Iris pigment epithelial cell (primary cell): ENCODE measurements at regions not wholly inside any gene's neighbourhood (a gene's known extent, or its start where the extent isn't known, plus 50 kb on each side); places are given as distances from the start of the nearest gene placed in this dataset.
A peak's percentile ranks its signal among the peaks of the same experiment; 100 is the strongest.

Experiments
- DNase-seq: peaks from one replicate; pipeline ENCODE4 v3.0.0-alpha.2; 2011; ENCODE audit warnings: low read depth

DNA sequence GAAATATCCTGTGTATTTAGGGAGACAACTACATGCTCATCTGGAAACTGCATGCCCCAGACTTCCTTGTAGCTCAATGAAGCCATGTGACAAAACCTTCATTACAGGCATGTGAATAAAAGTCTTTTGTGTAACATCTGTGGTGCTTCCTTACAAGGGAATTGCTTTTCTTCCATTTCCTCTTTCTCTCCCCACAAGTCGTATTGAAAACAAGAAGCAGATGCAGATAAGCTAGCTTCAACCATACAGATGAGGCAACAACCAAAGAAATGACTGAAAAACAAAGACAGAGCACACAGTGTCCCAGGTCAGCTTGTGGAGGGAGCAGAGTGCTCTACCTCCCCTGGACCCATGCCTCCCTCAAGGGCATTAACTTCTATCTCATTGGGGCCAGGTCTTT, 115.8 kb upstream of the INPP4B start:
- no peak for DNase-seq

DNA sequence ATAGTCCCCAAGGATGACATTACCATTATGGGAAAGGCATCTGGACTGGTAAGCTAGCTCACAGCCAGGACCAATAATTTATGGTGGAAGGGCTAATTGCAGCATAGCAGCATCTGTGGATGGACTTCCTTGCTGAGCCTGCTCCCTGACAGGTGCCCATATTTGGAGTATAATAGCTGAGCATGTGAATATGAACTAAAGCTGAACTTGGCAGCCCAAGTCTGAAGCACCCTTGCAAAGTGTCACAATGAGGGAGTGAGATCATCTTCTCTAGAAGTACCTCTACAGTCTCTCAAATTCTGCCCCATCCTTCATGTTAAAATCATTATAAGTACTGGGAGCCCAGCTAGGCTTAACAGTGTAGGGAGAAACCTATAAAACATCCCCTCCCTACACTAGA, 128.2 kb upstream of the INPP4B start:
- DNase-seq = no peak

DNA sequence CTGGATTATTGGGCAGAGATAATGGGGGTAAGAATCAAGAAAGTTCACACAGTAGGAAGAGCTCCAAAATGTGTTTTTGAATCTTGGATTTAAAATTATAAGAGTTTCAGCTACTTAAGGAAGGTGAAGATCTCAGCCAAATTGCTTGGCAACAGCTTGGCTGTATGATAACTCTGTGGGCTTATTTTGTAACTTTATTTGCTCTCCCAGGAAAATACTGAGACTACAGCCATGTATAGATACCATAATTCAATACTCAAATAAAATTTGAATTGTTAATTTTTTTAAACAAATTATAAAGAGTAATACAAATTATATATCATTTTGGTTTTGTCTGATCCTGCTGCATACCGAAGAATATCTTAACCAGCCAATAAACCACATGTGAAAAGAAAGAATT, 129.5 kb upstream of the INPP4B start:
- no peak for DNase-seq

DNA sequence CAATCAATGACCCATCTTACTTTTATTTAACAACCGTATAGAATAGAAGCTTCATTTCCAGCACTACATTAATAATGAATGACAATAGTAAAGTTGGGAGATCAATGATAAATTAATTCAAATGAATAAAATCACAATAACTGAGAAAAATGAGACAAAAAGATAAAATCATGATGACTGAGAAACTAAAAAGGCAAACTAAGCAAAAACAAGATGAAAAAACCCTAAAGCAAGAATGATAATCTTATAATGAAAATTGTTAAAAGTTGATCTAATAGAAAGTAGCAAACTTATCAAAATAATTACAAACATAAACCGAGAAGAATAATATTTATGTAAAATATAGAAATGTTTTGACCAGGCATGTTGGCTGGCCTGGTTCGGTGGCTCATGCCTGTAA, 130.4 kb upstream of the INPP4B start:
- no peak for DNase-seq

DNA sequence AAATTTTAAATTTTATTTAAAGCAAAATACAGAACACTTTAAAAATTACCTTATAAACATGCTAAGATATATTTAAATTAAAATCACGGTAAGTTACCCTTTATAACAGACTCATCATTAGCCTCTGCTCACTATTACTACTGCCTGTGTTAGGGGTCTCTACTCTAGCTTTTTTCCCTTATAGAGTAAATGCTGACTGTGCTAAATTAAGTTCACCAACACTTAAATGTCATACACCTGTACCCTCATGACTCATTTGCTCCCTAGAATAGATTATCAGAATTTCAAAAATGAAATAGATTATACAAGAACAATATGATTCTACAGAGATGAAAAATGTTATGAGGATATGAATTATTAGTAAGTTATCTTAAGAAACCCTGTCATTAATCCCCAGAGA, 131.1 kb upstream of the INPP4B start:
- DNase-seq = no peak

DNA sequence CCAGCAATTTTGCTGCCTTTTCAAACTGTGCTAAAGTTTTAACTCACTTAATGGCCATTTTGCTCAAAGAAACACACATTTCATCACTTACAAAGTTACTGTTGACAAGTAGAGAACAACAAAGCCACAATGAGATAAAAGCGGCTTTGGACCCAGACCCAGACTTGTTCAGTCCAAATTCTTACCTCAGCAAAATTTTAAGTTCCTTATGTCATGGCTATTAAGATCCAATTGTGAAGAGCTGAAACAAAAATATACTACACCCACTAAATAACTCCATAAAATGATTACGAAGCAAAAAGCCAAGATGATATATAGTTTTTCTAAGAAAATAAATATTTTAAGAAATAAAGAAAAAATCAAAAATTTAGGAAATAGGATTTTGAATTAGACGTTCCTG, 137.0 kb upstream of the INPP4B start:
- no peak for DNase-seq

DNA sequence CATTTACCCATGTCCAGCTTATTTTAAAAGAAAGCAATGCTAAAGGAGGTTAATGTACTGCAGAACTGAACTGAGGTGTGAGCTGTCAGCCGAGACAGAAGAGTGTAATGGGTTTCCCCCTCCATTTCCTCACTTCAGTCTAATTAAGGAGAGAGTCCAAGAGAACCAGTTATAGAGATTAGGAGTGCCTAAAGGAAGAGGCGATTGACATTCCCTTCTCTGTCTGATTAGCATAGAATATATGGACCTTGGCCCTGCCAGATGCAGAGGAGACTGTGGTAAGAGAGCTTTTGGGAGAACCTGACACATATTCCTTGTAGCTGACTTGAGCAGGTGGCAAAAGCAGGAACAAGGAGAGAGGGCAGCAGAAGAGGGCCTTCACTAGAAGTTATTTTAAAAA, 137.5 kb upstream of the INPP4B start:
- no peak for DNase-seq

DNA sequence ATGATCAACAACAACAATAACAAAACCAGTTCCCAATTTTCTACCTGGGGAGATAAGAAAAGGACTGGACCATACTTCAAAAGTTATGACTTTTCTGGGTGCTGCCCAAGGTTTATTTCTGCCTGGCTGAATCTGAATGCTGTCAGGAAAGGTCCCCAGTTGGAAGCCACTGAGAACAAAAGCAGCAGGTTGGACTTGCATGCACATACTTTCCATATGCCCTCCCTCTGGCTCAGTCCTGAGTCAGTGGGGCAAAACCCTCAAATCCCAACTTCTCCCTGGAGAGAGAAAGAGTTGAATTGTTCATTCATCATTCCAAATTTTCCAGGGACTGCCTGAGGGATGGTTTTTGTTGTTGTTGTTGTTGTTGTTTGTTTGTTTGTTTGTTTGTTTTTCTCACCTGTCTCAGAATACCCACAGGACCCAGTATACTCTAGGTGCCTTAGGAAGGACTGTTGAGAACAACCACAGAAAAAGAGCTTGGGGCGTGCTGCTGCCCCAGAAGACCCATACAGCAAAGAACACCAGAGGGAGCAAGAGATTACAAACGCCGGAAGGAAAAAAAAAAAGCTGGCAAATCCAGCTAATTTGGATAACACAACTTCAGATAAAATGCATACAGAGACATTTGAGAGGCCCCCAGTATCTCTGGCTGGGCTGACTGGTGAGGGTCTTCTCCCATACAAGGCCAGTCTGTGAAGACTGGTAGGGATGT, 138.9 kb upstream of the INPP4B start:
- DNase-seq = peak; percentile 25

DNA sequence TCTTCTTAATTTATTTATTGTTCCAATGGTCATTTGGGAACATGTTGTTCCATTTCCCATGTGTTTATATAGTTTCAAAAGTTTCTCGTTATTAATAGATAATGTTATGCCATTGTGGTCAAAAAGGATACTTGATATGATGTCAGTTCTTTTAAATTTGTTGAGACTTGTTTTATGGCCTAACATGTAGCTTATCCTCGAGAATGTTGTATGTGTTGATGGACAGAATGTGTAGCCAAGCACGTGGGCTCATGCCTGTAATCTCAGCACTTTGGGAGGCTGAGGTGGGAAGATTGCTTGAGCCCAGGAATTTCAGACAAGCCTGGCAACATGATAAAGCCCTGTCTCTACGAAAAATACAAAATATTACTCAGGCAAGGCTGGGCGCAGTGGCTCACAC, 168.5 kb upstream of the USP38 start:
- DNase-seq = no peak

DNA sequence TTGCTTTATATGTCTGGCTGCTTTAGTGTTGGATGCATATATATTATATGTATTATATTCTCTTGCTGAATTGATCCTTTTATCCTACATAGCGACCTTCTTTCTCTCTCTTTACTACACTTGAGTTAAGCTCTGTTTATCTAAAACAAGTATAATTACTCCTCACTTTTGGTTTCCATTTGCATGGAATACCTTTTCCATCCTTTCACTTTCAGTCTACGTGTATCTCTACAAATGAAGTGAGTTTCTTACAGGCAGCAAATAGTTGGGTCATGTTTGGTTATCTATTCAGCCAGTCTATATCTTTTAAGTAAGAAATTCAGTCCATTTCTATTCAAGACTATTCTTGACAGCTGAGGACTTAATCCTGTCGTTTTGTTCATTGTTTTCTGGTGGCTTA, 167.5 kb upstream of the USP38 start:
- DNase-seq = no peak

DNA sequence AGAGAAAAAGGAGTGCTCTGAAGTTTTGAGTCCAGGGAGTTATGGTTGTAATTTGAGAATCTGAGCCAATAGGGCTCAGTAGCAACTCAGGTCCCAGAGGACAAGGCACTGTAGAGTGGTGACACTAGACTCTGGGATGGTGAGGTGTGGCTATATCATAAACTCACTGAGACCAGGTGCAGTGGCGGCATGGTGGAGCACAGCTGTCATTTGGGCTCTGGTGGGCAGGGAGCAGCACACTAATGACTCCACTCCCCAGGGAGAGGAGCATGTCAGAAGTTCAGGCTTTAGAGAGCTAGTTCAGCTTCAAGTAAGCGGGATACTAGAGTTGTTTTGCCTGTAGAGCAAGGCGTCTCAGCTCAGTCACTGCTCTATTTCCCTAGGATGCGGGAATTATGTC, 165.4 kb upstream of the USP38 start:
- DNase-seq = no peak

DNA sequence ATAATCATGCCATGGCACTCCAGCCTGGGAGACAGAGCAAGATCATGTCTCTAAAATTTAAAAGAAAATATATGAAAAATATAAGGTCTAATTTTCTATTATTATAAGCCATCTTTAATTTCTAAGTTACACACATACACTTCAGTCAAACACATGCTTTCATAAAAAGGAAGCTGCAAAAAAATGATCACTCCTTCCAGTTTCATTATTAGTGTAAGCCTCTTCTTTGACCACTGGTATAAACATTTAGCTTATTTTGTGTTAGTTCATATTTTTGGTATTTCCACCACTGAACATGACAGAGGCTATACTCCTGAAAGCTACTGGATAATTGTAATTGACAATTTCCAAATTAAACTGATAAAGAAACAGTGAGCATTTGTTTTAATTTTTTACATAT, 163.3 kb upstream of the USP38 start:
- DNase-seq = no peak

DNA sequence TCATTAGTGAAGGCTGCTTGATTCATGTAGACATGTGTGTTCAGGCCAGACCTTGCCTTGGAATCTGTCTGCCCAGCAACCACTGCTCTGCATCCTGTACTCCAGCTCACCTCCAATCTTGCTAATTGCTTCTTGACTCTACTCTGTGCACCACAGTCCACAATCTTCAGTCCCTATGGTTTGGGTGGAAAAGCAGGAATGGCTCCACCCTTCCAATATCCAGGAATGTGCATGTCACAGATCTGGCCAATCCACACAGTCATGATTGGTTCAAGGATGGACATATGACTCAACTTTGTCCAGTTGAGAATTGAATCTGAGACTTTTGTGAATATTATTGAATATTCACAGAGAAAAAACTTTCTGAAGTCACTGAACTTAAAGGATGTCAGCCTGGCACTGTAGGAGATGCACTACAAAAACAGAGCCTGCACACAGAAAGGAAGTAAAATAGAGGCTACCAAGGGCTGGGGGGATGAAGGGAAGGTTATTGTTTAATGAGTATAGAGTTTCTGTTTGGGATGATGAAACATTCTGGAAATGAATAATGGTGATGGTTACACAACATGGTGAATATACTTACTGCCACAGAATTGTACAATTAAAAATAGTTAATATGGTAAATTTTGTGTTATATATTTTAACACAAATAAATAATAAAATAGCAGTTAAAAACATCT, 161.3 kb upstream of the USP38 start:
- DNase-seq = no peak

DNA sequence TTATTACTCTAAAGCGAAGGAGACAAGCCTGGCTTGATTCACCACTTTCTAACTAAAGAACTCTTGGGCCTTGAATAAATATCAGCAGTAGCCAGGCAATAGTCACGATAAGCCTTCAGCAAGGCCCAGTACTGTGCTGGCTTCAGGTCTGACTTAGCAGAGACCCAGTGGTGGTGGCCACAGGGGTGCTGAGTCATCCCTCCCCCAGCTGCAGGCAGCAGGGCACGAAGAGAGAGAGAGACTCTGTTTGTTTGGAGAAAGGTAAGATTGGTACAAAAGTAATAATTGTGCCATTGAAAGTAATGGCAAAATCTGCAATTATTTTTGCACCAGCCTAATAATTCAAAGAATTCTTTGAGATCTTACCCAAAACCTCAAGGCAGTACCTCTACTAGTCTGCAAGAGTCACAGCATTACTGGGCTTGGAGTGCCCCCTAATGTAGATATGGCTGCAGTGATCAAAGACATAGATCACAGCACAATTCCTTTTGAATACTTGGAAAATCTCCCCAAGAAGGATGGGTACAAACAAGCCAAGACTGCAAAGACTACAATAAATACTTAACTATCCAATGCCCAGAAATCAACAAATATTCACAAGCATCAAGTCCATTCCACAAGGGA, 159.5 kb upstream of the USP38 start:
- peak; percentile 31 for DNase-seq

DNA sequence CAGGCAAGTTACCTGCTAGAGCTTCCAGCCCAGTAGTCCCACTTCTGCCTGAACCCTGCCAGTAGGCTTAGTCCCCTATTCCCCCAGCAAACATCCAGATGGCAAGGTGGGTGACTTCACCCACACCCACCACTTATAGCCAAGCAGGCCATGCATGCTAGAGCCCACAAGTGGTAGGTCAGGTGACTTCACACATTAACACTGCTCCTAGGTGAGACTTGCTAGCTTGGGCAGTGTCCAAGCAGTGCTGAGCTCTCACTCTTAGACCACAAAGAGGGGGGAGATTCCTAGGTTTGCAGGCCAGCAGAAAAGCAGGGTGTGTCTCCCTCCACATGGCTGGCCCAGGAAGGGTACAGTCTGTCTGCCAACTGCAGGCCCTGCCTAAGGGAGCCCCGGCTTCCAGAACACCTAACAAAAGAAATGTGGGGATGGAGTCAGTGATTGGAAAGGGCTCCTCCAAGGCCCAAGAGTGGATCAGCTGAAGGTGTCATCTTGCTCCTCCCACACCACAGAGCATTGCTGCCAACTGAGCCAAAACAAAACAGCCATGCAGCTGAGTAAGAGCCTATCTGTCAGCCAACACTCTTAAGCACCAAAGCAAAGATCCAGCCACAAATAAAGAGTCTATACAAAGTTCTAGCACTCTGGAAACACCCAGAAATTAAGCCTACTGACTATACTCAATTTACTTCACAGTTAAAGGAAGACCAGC, 158.1 kb upstream of the USP38 start:
- DNase-seq = peak; percentile 18

DNA sequence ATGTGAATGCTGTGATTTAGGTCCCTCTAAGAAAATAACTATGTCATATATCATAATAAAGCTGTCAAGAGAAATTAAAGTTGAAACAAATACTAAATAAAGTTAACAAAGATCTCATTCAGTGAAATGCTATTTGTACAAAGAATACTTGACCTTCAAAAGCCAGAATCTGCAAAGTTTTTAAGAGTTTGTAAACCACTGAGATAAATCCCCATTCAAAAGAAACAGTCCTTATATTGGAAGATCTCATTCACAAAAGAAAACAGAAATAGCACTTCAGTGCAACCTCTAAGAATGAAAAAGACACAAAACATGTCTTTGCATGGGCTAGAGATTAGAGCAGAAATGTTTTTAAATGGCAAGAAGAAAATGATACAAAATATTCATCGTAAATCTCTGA, 149.1 kb upstream of the USP38 start:
- no peak for DNase-seq

DNA sequence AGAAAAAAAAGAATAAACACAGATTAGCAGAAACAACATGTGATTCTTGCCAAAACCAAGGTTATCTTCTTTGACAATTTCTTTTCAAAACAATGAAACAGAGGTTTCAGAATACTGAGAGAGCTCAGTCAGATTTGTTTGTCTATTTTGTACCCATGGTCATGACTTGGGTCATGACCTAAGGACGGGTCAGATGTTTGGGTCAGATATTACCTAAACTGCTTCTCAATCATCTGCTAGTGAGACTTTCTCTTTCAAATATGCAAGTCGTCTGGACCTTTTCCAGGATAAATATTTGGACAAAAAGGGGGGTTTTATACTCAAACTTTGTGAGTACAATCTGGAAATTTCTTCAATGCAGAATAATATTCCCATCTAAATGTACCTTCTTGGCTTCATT, 148.3 kb upstream of the USP38 start:
- DNase-seq = no peak

DNA sequence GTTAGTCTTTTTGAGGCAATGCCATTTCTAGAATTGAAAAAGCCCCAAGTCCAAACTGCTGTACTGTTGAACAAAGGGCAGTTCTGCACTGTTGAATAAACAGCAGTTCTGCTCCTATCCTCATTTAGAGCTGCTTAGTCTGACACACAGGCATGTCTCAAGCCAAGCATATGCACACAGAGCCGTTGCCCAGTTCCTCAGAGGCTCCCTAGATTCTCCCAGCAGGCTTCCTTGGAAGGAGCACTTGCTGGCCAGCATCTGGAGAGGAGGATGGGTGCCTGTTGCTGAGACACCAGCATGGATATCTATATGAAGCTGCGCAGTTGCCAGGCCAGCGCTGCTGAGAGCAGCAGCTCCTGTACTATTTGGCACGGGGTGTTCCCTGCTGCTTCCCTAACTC, 138.3 kb upstream of the USP38 start:
- no peak for DNase-seq

DNA sequence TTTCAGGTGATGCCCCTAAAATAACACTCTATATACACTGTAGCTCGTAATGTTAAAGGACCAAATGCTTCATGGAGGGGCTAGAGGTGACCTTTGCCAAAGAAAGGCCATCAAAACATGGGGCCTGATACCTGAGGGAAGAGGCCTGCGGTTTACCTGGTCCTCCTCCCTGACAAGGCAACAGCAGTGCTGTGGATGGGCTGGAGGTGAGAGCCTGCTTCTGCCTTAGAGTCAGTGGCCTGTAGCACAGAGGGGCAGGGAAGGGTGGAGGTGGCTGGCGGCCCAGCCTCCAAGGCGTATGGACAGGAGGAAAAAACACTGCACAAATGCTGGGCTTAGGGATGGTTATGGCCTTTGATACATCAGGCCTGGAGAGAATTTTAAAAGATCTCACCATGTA, 137.8 kb upstream of the USP38 start:
- no peak for DNase-seq

DNA sequence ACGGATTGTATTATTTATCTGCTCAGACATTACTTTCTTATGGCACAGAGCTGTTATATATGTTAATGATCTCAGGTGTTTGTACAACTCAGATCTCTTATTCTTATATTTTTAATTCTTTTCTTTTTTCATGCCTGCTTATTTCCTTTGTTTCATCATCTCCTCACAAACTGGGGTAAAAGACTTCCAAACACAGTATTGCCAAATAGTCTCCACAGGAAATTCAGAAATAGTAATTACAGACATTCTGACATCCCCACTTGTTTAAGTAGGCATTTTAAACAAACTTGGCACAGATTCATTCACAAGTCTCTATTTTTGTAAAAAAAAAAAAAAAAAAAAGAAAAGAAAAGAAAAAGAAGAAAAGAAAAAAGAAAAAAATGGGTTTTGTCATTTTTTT, 129.7 kb upstream of the USP38 start:
- DNase-seq = no peak

DNA sequence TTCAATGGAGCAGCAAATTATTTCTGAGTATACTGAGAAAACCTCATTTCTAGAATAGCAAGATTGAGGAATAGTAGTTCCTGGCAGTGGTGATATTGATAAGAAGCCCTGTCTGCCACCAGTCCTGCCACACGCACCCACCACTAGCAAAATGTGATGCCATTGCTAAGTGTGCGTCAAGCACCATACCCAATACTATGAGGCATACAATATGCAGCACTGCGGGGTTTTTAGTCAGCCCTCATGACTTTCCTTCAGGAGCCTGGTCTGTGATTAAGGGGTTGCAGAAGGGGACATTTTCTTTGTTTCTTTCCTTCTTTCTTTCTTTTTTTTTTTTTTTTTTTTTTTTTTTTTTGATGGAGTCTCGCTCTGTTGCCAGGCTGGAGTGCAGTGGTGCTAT, 128.7 kb upstream of the USP38 start:
- DNase-seq = no peak

DNA sequence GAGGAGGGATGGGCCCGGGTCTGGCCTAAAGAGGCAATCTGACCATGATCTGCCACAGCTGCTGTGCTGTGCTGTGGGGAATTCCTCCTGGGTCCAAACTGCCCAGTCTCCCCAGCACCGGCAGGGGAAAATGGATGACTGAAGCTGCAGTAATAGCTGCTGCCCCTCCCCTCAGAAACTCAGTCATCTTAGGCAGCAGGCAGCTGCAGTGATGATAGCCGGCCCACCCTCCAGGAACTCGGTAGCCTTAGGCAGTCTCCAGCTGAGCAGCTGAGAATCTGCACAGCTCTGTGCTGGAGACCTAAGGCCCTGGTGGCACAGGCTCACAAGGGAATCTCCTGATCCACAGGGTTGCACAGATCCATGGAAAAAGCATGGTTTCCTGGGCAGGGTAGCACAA, 113.4 kb upstream of the USP38 start:
- no peak for DNase-seq

DNA sequence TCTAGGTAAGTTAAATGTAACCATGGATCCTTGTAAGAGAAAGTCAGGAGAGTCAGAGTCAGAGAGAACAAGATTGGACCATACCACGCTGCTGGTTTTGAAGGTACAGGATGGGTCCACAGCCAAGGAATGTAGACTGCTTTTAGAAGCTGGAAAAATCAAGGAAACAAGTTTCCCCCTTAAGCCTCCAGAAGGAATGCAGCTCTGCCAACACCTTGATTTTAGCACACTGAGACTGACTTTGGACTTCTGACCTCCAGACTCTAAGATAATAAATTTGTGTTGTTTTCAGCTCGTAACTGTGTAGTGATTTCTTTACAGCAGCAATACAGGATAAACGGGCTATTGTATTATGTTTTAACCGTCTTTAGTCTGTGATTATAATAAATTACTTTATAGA, 108.0 kb upstream of the USP38 start:
- no peak for DNase-seq
